GM19043 (cell line): ENCODE measurements at regions not wholly inside any gene's neighbourhood (a gene's known extent, or its start where the extent isn't known, plus 50 kb on each side); places are given as distances from the start of the nearest gene placed in this dataset.

ENCODE experiments used
- ATAC-seq: cut with Tn5 transposase; IDR thresholded peaks from one replicate; pipeline ENCODE4 v1.9.1; 2021; ENCODE audit warnings: low read depth; ENCODE audit not compliant: unreplicated experiment

GRCh38 chr17:71037386-71037785 lies 868.1 kb downstream of the KCNJ2 start:
- no peak for ATAC-seq

GRCh38 chr17:71039391-71039790 lies 870.1 kb downstream of the KCNJ2 start:
- ATAC-seq, result no peak

- no peak for ATAC-seq
These were observed 883.6 kb downstream of the KCNJ2 start for GRCh38 chr17:71052971-71053370.

GRCh38 chr17:71055128-71055527 lies 885.8 kb downstream of the KCNJ2 start:
- ATAC-seq, result no peak

- ATAC-seq, result no peak
These were observed 888.1 kb downstream of the KCNJ2 start for GRCh38 chr17:71057448-71057847.

GRCh38 chr17:71057938-71058337 lies 888.6 kb downstream of the KCNJ2 start:
- ATAC-seq, result no peak

GRCh38 chr17:71063127-71063526 lies 893.8 kb downstream of the KCNJ2 start:
- ATAC-seq, result no peak

- no peak for ATAC-seq
These were observed 894.2 kb downstream of the KCNJ2 start for GRCh38 chr17:71063559-71063958.

- ATAC-seq, result no peak
These were observed 898.5 kb downstream of the KCNJ2 start for GRCh38 chr17:71067669-71068407.

- no peak for ATAC-seq
These were observed 899.0 kb downstream of the KCNJ2 start for GRCh38 chr17:71068408-71068750.

GRCh38 chr17:71071041-71071440 lies 901.7 kb downstream of the KCNJ2 start:
- ATAC-seq, result no peak

GRCh38 chr17:71071837-71072236 lies 902.5 kb downstream of the KCNJ2 start:
- ATAC-seq, result no peak

- ATAC-seq, result no peak
These were observed 911.6 kb downstream of the KCNJ2 start for GRCh38 chr17:71080937-71081336.

GRCh38 chr17:71081666-71082065 lies 912.3 kb downstream of the KCNJ2 start:
- ATAC-seq, result no peak

- ATAC-seq, result no peak
These were observed 914.9 kb downstream of the KCNJ2 start for GRCh38 chr17:71084219-71084618.

- no peak for ATAC-seq
These were observed 915.5 kb downstream of the KCNJ2 start for GRCh38 chr17:71084838-71085237.

GRCh38 chr17:71085238-71086033 lies 916.1 kb downstream of the KCNJ2 start:
- no peak for ATAC-seq

GRCh38 chr17:71089431-71089830 lies 920.1 kb downstream of the KCNJ2 start:
- ATAC-seq, result no peak

GRCh38 chr17:71098071-71098470 lies 928.7 kb downstream of the KCNJ2 start:
- no peak for ATAC-seq

- no peak for ATAC-seq
These were observed 929.8 kb downstream of the KCNJ2 start for GRCh38 chr17:71099003-71099714.

- ATAC-seq, result no peak
These were observed 933.4 kb downstream of the KCNJ2 start for GRCh38 chr17:71102777-71103176.
